Endodermal cell (in vitro differentiated cells): ENCODE measurements at regions not wholly inside any gene's neighbourhood (a gene's known extent, or its start where the extent isn't known, plus 50 kb on each side); places are given as distances from the start of the nearest gene placed in this dataset.
"Not testable (repeated sequence)": the region's sequence is repeated elsewhere in the genome, so short reads cannot be mapped to it uniquely, and the experiment has no call there.

Source experiments
- DNase-seq: peaks from one replicate; pipeline ENCODE4 v3.0.0-alpha.2; 2017
- H3K27ac ChIP-seq: 2 replicates; pipeline ENCODE4 v1.5.1; 2013; ENCODE audit warnings: mild to moderate bottlenecking, low read depth, low read length, moderate library complexity
- H3K27me3 ChIP-seq: 2 replicates; pipeline ENCODE4 v1.6.1; 2013; ENCODE audit warnings: mild to moderate bottlenecking, low read length, moderate library complexity; ENCODE audit not compliant: insufficient read depth, control insufficient read depth, poor library complexity, severe bottlenecking
- H3K36me3 ChIP-seq: 2 replicates; pipeline ENCODE4 v1.7.0; 2013; ENCODE audit warnings: mild to moderate bottlenecking, low read length, moderate library complexity; ENCODE audit not compliant: control insufficient read depth, insufficient read depth
- H3K4me1 ChIP-seq: one replicate; pipeline ENCODE4 v1.7.0; 2013; ENCODE audit warnings: low read length; ENCODE audit not compliant: control insufficient read depth, insufficient read depth
- H3K4me3 ChIP-seq: 2 replicates; pipeline ENCODE4 v1.5.1; 2013; ENCODE audit warnings: mild to moderate bottlenecking, low read length, moderate library complexity
- H3K9ac ChIP-seq: 2 replicates; pipeline ENCODE4 v1.6.1; 2013; ENCODE audit warnings: mild to moderate bottlenecking, low read length, moderate library complexity; ENCODE audit not compliant: poor library complexity, severe bottlenecking; ENCODE audit errors: extremely low read depth
- H3K9me3 ChIP-seq: 2 replicates; pipeline ENCODE4 v1.6.1; 2013; ENCODE audit warnings: mild to moderate bottlenecking, low read length, moderate library complexity; ENCODE audit not compliant: control insufficient read depth
- H3K27ac Mint-ChIP-seq: 2 replicates; pipeline ENCODE4 v1.8.0; 2020; ENCODE audit warnings: mixed read lengths
- H3K27me3 Mint-ChIP-seq: 2 replicates; pipeline ENCODE4 v1.8.0; 2021; ENCODE audit warnings: mild to moderate bottlenecking, mixed read lengths; ENCODE audit not compliant: insufficient read depth
- H3K36me3 Mint-ChIP-seq: 2 replicates; pipeline ENCODE4 v1.8.0; 2020; ENCODE audit warnings: low read depth, mixed read lengths
- H3K4me1 Mint-ChIP-seq: 2 replicates; pipeline ENCODE4 v1.8.0; 2020; ENCODE audit warnings: mixed read lengths
- H3K4me3 Mint-ChIP-seq: 2 replicates; pipeline ENCODE4 v1.8.0; 2020; ENCODE audit warnings: mild to moderate bottlenecking, moderate library complexity, mixed read lengths
- H3K9me3 Mint-ChIP-seq: 2 replicates; pipeline ENCODE4 v1.8.0; 2020; ENCODE audit warnings: mild to moderate bottlenecking, mixed read lengths
- WGBS, 2 experiments: methylation state at CpG; one replicate each; pipeline versions ENCODE4 v1.1.5 to v1.1.7; 2013; ENCODE audit warnings: missing lambda C conversion rate in 2 of 2, mixed read lengths in 1 of 2; ENCODE audit not compliant: insufficient coverage in 1 of 2, insufficient read length in 1 of 2; 5-methylcytosine and 5-hydroxymethylcytosine counted together
- TF ChIP-seq, protein P1 (sequence below): fragments of 200-600 bp; sonication (generic); conservative IDR thresholded peaks from 2 replicates; pipeline ENCODE4 v1.5.0; 2021; ENCODE audit warnings: antibody characterized with exemption, mild to moderate bottlenecking

DNA sequence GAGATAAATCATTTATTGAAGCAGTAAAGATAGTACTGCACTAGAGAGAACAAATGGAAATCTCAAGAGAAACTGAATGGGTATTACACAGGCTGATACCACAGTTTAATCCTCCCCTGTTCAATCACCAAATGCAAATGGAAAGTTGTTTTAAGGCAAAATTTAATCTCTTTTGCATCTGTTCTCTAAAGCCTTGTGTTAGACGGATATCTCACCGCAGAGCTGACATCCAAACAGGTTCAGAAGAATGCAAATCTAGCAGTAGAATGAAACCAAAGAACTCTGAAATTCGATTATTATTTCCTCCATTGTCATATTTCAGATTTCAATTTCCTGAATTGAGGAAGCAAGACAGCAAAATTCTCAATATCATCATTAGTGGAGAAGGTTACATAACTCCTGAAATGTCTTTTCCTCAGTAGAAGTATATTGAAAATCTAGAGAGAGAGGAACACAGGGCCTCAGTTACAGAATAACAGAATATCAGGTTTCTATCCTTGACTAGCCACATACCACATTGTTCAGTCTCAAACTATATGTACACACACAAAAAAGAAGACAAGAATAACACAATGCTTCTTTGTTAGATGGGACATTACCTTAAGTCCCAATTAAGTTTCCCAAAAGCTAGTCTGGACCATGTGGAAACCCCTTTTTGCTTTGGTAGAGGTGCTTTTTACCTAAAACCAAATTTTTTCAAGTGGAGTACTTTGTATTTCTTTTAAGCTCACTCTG lies 94.1 kb upstream of the BANK1 start:
- WGBS, 2 experiments, result 82 to 94% methylated on average over 3 of the region's 3 CpGs
- Histone ChIP-seq H3K9ac (no peak overlapping the region), H3K9me3 (no peaks in the 10 kb centered on the region), H3K36me3 (no peaks in the 10 kb centered on the region), H3K4me3 (no peak overlapping the region), H3K4me1 (peaks cover 8% of the 10 kb centered on the region), H3K27me3 (no peaks in the 10 kb centered on the region), H3K27ac (no peak overlapping the region)
- Mint-ChIP-seq H3K4me3 (no peak overlapping the region), H3K36me3 (no peaks in the 10 kb centered on the region), H3K27me3 (peaks cover 41% of the 10 kb centered on the region), H3K9me3 (no peaks in the 10 kb centered on the region), H3K27ac (no peak overlapping the region), H3K4me1 (peaks cover 20% of the 10 kb centered on the region)
- no peak for DNase-seq
- TF ChIP-seq, protein P1, sequence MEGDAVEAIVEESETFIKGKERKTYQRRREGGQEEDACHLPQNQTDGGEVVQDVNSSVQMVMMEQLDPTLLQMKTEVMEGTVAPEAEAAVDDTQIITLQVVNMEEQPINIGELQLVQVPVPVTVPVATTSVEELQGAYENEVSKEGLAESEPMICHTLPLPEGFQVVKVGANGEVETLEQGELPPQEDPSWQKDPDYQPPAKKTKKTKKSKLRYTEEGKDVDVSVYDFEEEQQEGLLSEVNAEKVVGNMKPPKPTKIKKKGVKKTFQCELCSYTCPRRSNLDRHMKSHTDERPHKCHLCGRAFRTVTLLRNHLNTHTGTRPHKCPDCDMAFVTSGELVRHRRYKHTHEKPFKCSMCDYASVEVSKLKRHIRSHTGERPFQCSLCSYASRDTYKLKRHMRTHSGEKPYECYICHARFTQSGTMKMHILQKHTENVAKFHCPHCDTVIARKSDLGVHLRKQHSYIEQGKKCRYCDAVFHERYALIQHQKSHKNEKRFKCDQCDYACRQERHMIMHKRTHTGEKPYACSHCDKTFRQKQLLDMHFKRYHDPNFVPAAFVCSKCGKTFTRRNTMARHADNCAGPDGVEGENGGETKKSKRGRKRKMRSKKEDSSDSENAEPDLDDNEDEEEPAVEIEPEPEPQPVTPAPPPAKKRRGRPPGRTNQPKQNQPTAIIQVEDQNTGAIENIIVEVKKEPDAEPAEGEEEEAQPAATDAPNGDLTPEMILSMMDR, result no peak

- H3K9me3 Mint-ChIP-seq, result no peaks in the 10 kb centered on the region
- H3K36me3 ChIP-seq, result no peaks in the 10 kb centered on the region
- no peak overlapping the region for H3K9ac ChIP-seq
- no peak overlapping the region for H3K27ac Mint-ChIP-seq
- H3K4me1 ChIP-seq, result peaks cover 8% of the 10 kb centered on the region
- no peak overlapping the region for H3K27ac ChIP-seq
- H3K36me3 Mint-ChIP-seq, result no peaks in the 10 kb centered on the region
- H3K27me3 ChIP-seq, result no peaks in the 10 kb centered on the region
- H3K4me3 ChIP-seq, result no peak overlapping the region
- H3K27me3 Mint-ChIP-seq, result peaks cover 52% of the 10 kb centered on the region
- H3K4me3 Mint-ChIP-seq, result no peak overlapping the region
- H3K4me1 Mint-ChIP-seq, result peaks cover 20% of the 10 kb centered on the region
- DNase-seq, result no peak
- no peaks in the 10 kb centered on the region for H3K9me3 ChIP-seq
- TF ChIP-seq, protein P1, result no peak
Observed at GRCh38 chr4:101695176-101695575, 95.4 kb upstream of the BANK1 start.

DNA sequence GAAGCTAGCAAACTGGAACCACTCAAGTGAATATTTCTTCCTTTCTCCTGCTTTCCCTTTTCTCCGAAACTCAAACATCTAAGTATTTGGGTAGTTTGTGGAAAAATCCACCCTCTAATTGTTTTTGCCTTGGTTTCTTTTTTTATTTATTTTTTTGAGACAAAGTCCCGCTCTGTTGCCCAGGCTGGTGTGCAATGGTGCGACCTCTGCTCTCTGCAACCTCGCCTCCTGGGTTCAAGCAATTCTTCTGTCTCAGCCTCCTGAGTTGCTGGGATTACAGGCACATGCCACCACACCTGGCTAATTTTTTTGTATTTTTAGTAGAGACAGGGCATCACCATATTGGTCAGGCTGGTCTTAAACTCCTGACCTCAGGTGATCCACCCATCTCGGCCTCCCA lies 96.1 kb upstream of the BANK1 start:
- H3K9me3 ChIP-seq, H3K36me3 Mint-ChIP-seq, H3K4me3 ChIP-seq, H3K4me1 ChIP-seq, DNase-seq, H3K27me3 ChIP-seq, H3K4me3 Mint-ChIP-seq, H3K36me3 ChIP-seq, H3K9ac ChIP-seq, H3K9me3 Mint-ChIP-seq, H3K27ac Mint-ChIP-seq, H3K27ac ChIP-seq: not testable (repeated sequence)
- H3K4me1 Mint-ChIP-seq, result peaks cover 20% of the 10 kb centered on the region
- WGBS, 2 experiments, result 94 to 96% methylated on average over 3 to 4 of the region's 5 CpGs
- peaks cover 58% of the 10 kb centered on the region for H3K27me3 Mint-ChIP-seq
